Effector memory CD4-positive, alpha-beta T cell (primary cell): ENCODE measurements at regions not wholly inside any gene's neighbourhood (a gene's known extent, or its start where the extent isn't known, plus 50 kb on each side); places are given as distances from the start of the nearest gene placed in this dataset.

Experiments
- DNase-seq, 3 donors: peaks; one replicate each; pipeline ENCODE4 v3.0.0-alpha.2; 2020
- H3K27ac ChIP-seq: 2 replicates; pipeline ENCODE4 v1.7.0; 2013; ENCODE audit warnings: mild to moderate bottlenecking, low read length, moderate library complexity; ENCODE audit not compliant: insufficient read depth, poor library complexity, severe bottlenecking
- H3K27me3 ChIP-seq: replicated peaks from 2 replicates; pipeline ENCODE4 v1.7.0; 2013; ENCODE audit warnings: mild to moderate bottlenecking, low read length; ENCODE audit not compliant: insufficient read depth, control insufficient read depth, poor library complexity, severe bottlenecking
- H3K36me3 ChIP-seq: 2 replicates; pipeline ENCODE4 v1.7.0; 2013; ENCODE audit warnings: mild to moderate bottlenecking, low read length, moderate library complexity; ENCODE audit not compliant: control insufficient read depth, insufficient read depth
- H3K4me1 ChIP-seq: 2 replicates; pipeline ENCODE4 v1.7.0; 2013; ENCODE audit warnings: low read length, mild to moderate bottlenecking; ENCODE audit not compliant: control insufficient read depth, insufficient read depth, poor library complexity, severe bottlenecking
- H3K4me3 ChIP-seq: 2 replicates; pipeline ENCODE4 v1.7.0; 2013; ENCODE audit warnings: low read length, low read depth, mild to moderate bottlenecking; ENCODE audit not compliant: insufficient read depth, poor library complexity, severe bottlenecking
- H3K9me3 ChIP-seq: 2 replicates; pipeline ENCODE4 v1.7.0; 2013; ENCODE audit warnings: mild to moderate bottlenecking, low read length, moderate library complexity; ENCODE audit not compliant: control insufficient read depth

DNA sequence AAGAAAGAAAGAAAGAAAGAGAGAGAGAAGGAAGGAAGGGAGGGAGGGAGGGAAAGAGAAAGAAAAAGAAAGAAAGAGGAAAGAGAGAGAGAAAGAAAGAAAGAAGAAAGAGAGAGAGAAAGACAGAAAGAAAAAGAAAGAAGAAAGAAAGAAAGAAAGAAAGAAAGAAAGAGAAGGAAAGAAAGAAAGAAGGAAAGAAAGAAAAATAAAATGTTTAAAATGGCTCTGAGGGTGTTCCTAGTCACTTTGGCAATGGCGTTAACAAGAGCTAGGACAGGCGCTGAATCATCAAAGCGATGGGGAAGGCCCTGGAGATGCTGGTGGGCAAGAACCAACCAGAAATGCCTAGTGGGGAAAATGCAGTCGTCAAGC, 77.8 kb upstream of the GPC1 start:
- H3K9me3 ChIP-seq: no peaks in the 10 kb centered on the region
- DNase-seq: no peak
- H3K36me3 ChIP-seq: no peaks in the 10 kb centered on the region
- H3K27ac ChIP-seq: no peak overlapping the region
- H3K27me3 ChIP-seq: no peaks in the 10 kb centered on the region
- H3K4me1 ChIP-seq: no peaks in the 10 kb centered on the region
- no peak overlapping the region for H3K4me3 ChIP-seq

DNA sequence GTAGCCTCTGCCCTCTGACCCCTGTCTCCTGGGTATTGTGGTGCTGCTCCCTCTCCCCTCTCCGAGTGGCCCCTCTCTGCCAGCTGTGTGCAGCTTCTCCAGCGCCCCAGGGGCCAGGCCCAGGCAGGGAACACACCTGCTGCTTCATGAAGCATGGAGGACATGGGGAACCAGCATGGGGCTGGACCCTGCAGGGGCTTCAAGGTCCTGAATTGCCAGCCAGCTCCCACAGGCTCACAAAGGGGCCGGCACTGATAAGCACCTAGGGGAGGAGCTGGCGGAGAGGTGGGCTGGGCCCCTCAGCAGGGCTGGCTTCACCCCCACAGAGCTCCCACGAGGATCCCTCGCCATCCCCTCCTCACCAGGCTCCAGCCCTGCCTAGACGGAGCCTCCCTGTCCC, 77.4 kb upstream of the GPC1 start:
- Histone ChIP-seq H3K27ac (no peak overlapping the region), H3K4me3 (no peak overlapping the region), H3K9me3 (no peaks in the 10 kb centered on the region), H3K4me1 (no peaks in the 10 kb centered on the region), H3K27me3 (no peaks in the 10 kb centered on the region), H3K36me3 (no peaks in the 10 kb centered on the region)
- DNase-seq: no peak

DNA sequence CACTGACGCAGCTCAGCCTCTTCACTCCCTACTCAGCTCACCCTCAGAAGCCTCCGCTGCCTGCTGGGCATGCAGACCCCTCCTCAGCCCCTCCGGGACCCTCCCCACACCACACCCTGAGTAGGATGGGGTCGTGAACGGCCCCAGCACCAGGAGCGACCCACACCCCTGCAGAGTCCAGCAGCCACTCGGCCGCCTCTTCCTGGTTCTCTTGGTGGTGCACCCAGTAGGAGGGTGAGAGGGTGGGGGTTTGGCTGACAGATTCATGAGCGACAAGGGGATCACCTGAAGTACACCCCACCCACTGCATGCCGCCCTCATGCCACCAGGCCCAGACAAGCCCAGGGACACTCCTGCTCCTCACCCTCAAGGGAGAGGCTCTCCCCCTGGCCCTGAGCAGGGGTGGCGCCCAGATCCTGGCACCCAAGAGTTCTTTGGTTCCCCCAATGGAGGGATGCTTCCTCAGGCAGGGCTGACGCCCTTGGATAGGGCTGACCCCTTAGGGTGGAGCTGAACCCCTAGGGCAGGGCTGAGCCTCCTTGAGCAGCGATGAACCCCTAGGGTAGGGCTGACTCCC, 76.6 kb upstream of the GPC1 start:
- H3K27me3 ChIP-seq: no peaks in the 10 kb centered on the region
- H3K9me3 ChIP-seq: no peaks in the 10 kb centered on the region
- H3K4me1 ChIP-seq: no peaks in the 10 kb centered on the region
- no peak overlapping the region for H3K27ac ChIP-seq
- H3K4me3 ChIP-seq: no peak overlapping the region
- H3K36me3 ChIP-seq: no peaks in the 10 kb centered on the region
- no peak for DNase-seq

DNA sequence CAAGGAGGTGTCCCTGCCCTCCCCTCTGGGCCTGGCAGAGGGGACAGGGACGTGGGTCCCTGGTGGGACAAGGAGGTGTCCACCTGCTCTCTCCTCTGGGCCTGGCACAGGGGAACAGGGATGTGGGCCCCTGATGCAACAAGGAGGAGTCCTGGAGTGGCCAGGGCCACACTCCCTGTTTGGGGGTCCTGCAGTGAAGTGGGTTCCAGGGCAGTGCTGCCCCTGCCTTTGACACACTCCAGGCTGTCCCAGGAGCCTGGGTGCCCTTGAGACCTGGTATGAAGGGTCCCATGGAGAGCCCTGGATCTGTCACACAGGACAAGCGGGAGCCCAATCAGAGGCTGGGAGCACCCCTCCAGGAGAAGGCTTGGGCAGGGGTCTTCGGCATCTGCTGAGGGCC, 75.8 kb upstream of the GPC1 start:
- Histone ChIP-seq H3K27me3 (no peaks in the 10 kb centered on the region), H3K27ac (no peak overlapping the region), H3K36me3 (no peaks in the 10 kb centered on the region), H3K9me3 (no peaks in the 10 kb centered on the region), H3K4me3 (no peak overlapping the region), H3K4me1 (no peaks in the 10 kb centered on the region)
- no peak for DNase-seq

DNA sequence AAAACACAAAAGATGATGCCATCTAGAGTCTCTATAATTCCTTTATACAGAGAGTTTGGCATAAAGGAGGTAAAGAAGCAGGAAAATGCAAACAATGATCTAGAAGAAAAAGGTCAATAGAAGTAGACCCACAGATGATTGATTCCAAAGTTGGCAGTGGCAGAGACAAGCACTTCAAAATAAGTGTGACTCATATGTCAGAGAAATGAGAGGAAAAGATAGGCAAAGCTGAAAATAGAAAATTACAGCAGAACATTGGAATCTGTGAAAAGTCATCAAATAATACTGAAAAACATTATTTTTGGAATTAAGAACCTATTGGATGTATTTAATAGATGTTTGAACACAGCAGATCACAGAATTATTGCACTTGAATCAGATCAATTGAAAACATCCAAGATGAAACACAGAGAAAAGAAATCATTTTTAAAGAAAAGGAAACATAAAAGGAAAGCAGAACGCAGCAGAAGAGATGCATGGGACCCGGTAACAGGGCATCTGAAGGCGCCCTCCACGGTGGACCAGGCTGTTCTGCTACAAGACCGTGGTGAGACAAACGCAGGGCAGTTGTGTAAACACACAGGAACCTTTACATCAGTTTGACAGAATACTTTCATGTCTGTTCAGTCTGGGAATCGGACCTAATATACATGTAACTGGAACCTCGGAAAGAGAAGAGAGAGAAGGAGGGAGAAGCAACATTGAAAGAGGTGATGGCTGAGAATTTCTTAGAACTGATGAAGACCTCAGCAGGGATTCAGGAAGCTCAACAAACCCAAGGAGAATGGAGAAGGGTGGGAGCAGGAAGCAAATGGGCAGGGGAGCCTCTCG, 74.6 kb upstream of the GPC1 start:
- DNase-seq: no peak
- Histone ChIP-seq H3K27ac (no peak overlapping the region), H3K4me3 (no peak overlapping the region), H3K9me3 (no peaks in the 10 kb centered on the region), H3K27me3 (no peaks in the 10 kb centered on the region), H3K4me1 (no peaks in the 10 kb centered on the region), H3K36me3 (no peaks in the 10 kb centered on the region)

DNA sequence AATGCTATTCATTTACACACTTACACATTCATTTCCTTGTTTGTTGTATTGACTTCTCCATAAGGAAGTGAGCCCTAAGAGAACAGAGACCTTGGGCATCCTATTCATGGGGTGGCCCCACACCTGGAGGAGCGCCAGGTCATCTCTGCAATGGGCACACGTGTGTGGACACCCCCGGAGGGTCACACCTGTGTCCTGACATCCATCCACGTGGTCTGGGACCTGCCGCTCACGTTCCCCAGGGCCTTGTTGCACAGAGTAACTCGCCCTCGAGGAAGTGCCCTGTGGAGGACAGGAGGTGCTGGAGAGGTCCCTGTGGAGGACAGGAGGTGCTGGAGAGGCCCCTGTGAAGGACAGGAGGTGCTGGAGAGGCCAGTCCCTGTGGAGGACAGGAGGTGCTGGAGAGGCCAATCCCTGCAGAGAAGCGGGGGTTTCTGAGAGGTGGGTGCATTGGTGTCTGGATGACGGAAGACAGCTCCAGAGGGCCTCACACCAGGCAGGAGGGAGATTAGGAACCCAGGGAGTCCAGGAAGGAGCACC, 73.2 kb upstream of the GPC1 start:
- H3K4me1 ChIP-seq: no peaks in the 10 kb centered on the region
- no peak overlapping the region for H3K27ac ChIP-seq
- DNase-seq: no peak
- no peaks in the 10 kb centered on the region for H3K27me3 ChIP-seq
- H3K4me3 ChIP-seq: no peak overlapping the region
- no peaks in the 10 kb centered on the region for H3K9me3 ChIP-seq
- no peaks in the 10 kb centered on the region for H3K36me3 ChIP-seq

DNA sequence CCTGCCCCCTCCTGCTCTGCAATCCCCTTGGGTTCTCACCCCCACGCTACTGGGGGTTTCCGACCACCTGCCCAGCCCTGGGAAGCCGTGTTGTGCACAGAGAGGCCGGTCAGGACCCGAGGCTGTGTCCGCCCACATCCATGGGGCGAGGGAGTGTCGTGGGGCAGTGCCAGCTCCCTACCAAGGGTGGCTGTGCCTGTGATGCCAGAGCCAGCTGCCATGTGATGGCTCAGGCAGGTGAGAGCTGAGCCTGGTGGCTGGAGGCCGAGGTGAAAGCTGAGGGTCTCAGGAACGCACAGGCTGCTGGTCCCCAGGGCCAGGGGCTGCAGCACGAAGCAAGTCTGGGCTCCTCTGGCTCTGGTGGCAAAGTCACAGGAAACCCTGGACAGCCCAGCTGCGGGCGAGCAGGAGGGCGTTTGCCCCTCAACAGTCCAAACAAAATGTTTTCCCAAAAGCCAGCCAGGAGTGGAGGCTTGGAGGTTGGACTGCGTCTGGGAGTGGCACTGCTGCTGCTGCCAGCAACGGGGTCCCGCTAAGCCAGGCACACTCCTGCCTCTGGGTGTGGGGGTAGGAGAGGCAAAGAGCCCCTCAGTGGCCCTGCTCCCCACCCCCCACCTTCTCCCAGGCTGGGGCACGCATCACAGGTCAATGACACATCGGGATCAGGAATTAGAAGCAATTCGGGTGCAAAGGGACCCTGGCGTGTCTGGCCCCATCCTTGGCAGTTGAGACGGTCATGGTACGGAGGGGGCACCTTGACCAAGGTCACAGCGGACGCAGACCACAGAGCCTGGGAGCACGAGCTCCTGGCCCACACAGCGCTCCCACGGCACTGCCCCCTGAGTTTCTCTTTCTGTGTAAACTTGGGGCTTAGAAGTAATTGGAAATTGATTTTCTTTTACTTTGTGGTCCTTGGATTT, 72.4 kb upstream of the GPC1 start:
- Histone ChIP-seq H3K27me3 (no peaks in the 10 kb centered on the region), H3K4me3 (no peak overlapping the region), H3K4me1 (no peaks in the 10 kb centered on the region), H3K36me3 (no peaks in the 10 kb centered on the region), H3K27ac (no peak overlapping the region), H3K9me3 (no peaks in the 10 kb centered on the region)
- no peak for DNase-seq

DNA sequence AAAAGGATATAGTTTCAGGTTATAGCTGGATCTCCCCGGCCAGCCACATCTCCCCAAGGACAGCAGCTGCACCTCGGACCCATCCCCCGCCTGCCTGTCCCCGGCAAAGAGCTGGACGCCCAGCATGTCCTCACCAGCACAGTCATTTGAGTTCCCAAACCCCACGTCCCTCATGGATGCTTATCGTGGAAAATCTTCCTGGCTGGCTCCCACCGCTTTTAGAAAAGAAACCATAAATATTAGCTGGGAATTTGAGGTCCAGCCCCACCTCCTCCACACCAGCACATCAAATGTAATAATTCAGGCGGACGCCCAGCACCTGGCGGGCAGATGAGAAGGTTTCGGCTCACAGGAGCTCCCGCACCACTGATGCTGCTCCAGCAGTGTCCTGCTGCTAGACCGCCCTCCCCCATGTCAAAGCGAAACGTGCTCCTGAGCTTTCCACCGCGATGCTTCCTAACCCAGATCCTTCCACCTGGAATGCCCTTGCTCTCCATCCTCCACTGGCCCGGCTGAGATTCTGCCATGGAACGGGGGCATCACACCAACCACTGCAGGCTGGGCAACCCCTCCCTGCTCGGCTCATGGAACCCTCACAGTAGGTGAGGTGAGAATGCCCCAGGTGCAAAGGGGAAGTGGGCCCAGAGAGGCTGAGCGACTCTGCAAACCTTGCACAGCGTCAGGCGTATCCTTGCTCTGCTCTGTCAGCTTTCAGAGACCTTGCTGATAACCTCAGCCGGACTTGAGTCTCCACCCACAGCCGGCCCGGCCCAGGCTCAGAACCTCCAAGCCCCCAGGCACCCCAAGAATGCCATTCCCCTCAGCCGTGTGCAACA, 71.5 kb upstream of the GPC1 start:
- Histone ChIP-seq H3K4me1 (no peaks in the 10 kb centered on the region), H3K27ac (no peak overlapping the region), H3K27me3 (no peaks in the 10 kb centered on the region), H3K4me3 (no peak overlapping the region), H3K36me3 (no peaks in the 10 kb centered on the region), H3K9me3 (no peaks in the 10 kb centered on the region)
- no peak for DNase-seq

DNA sequence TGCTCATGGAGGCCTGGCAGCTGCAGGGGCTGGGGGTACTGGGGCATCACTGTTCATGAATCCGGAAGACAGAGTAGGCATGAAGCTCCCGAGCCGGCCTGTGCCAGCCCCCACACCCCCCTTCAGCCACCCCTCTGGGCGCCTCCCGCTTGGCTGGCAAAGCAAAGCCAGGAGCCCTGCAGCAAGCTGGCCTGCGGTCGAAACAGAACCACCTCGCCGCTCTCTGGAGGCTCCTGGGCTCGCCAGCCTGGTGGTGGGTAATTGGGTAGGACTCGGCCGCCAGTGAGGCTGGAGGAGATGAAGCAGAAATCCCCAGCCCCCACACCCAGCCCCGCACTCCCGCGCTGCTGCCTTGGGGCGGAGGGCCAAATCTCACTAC, 70.9 kb upstream of the GPC1 start:
- no peaks in the 10 kb centered on the region for H3K9me3 ChIP-seq
- H3K36me3 ChIP-seq: no peaks in the 10 kb centered on the region
- H3K4me1 ChIP-seq: no peaks in the 10 kb centered on the region
- no peak overlapping the region for H3K27ac ChIP-seq
- no peak for DNase-seq
- H3K27me3 ChIP-seq: no peaks in the 10 kb centered on the region
- no peak overlapping the region for H3K4me3 ChIP-seq
